ENCODE measurements at regions not wholly inside any gene's neighbourhood (a gene's known extent, or its start where the extent isn't known, plus 50 kb on each side); places are given as distances from the start of the nearest gene placed in this dataset.
"Not testable (repeated sequence)": the region's sequence is repeated elsewhere in the genome, so short reads cannot be mapped to it uniquely, and the experiment has no call there.

DNA sequence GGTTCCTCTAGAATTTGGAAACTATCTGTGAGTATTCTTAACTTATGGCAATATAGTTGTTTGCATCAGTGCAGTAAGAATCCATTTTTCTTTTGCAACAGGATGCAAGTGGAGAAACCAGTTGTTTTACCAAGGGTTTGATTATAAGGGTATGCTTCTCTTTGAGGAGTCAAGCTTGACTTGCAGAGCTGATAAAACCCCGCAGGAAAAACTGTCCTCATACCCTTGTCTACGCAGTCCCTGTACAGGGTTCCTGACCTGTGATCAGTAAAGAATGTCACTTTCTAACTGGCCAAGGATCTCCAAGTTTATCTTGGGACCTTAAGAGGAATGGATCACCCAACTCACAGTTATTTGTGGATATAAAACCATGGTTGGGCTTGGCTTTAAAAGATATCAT is 161.1 kb upstream of the OLIG3 start:
- no peak for DNase-seq (ENCODE audit: low read depth in 2 of 2)

DNA sequence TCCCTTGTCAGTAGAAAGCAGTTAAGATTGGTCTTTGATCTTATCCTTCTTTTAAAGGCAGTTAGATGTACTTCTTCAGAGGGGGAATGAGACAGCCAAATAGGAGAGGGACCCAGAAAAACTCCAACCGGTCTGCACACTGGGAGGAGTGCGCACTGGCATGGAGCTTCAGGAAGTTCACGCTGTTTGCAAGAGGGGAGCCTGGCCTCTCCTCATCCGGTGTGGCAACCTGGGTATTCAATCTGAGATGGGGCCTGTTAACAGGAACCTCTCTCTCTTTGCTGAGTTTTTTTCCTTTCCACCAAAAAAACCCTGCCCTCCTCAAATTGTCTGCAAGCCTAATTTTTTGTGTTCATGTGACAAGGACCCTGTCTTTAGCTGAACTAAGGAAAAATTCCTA is 162.5 kb upstream of the OLIG3 start:
- DNase-seq (ENCODE audit: low read depth in 2 of 2) = no peak

DNA sequence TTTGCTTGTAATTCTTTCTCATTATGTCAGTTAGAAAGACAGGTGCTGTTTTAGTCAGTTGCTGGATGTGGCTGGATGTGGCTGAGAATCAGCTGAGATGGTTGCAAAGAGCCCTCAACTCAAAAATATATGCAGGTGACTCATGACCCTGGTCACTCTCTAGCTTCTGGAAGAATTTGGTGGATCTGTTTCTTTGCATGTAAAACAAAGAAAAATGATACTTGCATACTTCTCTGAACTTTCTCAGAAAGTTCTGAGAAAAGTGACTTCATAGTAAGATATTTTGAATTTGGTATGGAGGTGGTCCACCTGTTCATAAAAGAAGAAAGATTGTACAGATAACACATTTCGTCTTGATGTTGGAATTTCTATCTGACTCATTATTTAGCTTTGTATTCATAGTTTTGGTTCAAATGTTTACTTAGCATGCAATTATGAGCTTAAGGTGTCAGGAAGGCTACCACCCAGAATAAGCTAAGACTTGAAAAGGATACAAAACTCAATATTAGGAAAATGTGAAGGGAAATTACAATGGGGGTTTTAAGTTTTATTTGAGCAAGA is 163.2 kb upstream of the OLIG3 start:
- peak in 1 of 2 experiments; percentile 16 for DNase-seq (ENCODE audit: low read depth in 2 of 2)

DNA sequence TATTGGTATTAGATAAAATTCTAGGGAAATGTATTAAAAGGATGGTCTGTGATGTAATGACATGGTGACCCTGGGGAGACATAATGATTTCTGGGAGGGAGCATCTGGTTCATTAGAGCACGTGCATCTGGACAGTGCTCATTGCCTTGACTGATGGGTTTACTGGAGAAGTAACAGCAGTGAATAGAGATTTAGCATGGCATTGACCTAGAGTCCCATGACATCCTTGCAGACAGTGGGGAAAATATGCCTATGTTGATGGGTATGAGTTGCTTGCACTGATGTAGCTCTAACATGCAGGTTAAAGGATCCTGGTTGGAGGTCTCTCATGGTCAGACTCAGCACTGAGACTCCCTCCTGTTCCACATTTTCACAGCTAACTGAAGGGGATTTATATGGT is 164.1 kb upstream of the OLIG3 start:
- DNase-seq (ENCODE audit: low read depth in 2 of 2) = no peak

DNA sequence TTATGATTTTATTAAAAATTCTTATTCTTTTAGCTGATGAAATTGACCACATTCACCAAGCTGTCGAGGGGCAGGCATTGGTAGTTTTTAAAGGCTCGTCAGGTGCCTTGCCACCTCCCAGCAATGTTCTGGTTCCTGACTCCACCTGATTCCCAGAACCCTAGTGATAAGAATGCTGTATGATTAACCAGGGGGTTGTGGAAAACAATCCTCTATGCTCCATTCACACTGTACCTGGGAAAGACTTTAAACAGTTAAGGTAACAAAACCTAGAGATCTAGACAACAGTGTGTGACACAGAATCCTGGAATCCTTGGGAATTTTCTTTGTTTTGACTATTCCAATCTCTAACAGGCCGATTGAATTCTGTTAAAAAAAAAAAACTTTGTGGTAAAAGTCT is 165.7 kb upstream of the OLIG3 start:
- no peak for DNase-seq (ENCODE audit: low read depth in 2 of 2)

DNA sequence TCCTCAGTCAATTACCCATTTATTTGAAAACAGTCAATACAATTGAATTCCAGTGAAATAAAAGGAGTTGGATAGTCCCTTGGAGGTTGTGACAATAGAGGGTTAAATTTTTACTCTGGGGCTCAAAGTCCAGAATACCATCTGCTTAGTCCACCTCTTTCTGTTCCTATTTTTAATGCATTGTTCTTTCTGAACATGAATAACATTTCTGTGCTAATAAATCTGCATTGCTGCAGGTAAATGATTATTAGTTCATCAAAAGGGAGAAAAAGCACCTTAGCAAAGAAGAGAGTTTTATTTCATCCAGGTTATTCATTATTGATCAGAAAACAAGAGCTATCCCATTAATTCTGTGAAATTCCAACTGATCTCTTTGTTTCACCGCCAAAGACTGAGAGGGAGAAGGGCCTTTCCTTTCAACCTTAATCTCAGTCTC is 166.1 kb upstream of the OLIG3 start:
- DNase-seq (ENCODE audit: low read depth in 2 of 2) = no peak

DNA sequence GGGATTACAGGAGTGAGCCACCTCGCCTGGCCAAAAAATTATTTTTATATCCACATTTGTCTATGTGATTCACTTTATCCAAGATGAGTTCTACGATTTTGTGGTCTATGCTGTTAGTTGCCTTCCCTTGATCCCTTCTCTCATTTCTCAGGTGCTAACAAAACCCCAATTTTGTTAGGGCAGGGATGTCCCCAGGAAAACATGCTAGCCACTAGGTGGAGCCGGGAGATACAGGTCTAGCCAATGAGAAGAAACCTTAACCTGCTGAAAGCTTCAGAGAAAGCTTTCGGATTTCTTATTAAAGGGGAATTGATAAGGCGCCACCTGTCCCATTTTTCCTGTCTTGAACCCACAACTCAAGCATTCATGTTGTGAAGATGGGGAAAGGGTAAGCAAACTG is 167.4 kb upstream of the OLIG3 start:
- DNase-seq (ENCODE audit: low read depth in 2 of 2) = peak; percentile 33 to 54

DNA sequence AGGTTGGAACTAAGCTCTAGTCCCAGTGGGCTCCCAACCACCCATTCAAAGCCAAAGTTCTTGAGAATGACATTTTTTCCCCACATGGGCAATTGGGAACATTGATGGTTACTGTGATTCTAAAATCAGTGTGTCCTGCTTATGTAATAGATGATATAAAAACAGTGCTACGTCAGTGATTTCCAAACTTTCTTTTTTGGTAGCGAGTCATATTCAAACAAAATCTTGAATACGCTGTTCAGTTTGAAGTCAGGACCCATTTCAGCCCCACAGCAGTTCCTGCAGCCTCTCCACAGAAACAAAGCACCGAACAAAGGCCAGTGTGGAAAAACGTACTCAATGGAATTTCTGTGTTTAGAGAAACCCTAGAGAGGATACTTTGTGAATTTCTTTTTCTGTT is 170.0 kb upstream of the OLIG3 start:
- no peak for DNase-seq (ENCODE audit: low read depth in 2 of 2)

DNA sequence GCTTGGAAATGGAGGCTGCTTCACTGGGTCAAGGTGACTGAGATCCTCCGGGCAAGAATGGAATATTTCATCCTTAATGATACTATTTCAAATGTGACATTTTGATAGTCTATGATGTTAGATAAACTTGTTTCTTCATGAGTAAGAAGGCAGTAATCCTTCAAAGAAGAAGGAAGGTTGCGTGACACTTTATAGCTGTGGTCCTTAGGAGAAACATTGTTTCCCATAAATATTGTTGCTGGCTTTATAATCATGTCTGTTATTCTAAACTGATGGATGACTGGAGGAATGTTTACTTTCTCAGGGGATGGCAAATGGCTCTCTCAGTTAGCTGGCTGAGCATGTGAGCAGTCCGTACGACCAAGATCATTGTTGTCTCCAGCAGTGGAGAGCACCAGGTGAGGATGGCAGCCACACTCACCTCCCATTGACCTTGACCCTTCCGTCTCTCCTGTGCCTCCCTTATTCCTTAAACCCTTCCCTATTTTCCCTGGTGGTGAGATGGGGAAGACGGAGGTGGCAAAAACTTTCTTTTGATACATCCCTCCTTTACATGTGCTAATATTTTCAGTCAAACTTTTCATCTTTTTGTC is 171.2 kb upstream of the OLIG3 start:
- no peak for DNase-seq (ENCODE audit: low read depth in 2 of 2)

DNA sequence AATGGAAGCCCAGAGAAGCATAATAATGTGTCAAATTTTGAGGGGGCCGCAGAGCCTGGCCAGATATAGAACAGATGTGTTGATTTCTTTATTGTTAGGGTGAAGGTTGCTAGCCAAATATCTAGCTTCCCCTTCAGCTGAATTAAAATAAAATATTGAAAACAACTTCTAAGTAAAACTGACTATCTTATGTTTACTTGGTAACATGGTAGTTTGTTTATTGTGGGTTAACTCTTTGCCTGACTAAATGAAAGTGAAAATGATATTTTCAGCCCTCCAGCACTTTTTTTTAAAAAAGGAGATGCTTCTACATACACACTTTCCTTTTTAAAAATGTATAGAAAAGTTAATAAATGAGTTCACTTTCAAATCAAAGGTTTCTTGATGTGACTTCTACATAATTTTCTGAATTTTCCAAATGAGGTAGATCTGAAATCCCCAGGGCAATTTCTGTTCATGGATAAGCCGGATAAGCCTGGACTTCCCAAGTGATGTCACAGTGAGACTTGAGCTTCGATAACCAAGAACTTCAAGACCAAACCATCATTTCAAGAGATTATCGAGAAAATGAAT is 172.1 kb upstream of the OLIG3 start:
- DNase-seq (ENCODE audit: low read depth in 2 of 2) = no peak

DNA sequence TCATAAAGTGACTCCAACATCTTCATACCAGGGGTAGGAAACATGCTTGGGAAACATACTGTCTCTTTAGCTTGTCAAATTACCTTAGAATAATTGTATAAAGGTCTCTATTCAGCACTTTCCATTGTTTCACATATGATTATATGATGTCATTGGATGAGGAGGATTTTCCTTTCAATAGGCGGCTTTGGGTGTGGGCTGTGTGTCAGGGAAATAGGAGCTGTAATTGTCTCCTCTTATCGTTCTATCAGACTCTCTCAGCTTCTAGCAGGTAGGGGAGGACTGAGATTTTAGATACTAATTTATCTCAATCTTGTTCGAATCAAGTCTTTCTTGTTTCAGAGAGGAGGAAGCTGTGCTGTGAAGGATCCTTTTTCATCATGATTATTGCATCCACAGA is 179.4 kb upstream of the OLIG3 start:
- DNase-seq (ENCODE audit: low read depth in 2 of 2) = no peak

DNA sequence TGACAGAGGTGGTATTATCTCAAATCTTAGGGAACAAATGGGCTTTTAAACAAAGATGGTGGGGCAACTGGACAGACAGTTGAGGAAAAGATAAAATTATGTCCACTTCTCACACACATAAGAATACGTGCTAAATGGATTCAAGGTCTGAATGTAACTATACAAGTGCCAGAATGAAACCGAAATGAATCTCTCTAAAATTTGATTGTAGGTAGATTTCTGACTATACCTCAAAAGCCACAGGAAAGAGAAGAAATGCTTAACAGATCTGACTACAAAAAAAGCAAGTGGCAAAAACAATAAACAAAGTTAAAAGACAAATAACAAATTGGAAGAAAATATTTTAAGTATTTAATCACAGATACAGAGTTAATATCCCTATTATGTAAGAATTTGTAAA is 182.7 kb upstream of the OLIG3 start:
- no peak for DNase-seq (ENCODE audit: low read depth in 2 of 2)

DNA sequence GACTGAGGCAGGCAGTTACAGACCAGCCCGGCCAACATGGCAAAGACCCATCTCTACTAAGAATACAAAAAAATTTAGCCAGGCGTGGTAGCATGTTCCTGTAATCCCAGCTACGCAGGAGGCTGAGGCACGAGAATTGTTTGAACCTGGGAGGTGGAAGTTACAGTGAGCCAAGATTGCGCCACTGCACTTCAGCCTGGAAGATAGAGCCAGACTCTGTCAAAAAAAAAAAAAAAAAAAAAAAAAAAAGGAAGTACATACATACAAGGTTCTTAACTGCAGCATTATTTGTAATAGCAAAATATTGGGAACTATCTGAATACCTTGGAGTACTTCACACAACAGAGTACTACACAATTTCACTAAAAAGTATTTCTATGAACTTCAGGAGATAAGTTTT is 183.5 kb upstream of the OLIG3 start:
- no peak for DNase-seq (ENCODE audit: low read depth in 2 of 2)

DNA sequence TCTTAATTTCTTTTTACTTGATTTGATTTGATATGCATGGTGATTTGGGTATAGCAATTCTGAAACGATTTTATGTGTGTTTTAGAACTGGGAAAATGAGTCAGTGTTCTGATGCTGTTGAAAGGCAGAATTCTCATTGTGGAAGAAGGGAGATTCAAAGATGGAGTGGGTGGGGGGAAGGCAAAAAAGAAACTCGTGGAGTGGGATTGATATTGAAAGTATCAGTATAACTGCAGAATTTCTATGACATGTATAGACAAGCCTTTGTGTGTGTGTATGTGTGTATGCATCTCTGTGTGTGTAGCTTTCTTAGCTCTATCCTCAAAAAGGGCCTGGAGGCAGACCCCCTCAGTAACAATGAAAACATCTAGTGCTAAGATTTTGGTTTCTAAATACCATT is 184.3 kb upstream of the OLIG3 start:
- DNase-seq (ENCODE audit: low read depth in 2 of 2) = no peak

DNA sequence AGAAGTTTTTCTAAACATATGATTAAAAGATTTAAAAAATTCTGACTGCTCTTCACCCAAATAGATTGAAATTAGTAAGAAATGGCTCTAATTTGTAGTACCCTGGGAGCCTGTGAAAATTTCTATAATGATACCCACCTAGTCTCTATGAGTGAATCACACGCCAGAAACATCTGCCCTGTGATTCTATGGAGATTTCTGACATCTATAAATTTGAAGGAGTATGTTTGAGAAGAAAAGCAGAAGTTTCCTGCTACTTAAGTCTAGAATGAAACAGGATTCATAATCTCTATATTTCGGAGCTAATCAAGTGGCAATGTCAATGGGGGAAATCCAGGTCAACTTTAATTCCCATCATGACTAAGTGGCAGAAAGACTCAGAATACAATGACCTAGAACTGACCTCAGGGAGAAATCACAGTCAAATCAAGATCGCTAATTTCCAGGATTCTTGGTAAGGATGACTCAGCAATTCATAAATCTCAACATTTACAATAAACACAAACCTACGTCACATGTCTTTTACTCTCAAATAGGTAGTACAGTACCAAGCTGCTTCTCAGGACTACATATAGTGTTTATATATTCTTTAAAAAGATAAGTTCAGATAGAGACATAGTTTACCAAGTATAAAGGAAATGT is 186.2 kb upstream of the TNFAIP3 start:
- DNase-seq (ENCODE audit: low read depth in 2 of 2) = no peak

DNA sequence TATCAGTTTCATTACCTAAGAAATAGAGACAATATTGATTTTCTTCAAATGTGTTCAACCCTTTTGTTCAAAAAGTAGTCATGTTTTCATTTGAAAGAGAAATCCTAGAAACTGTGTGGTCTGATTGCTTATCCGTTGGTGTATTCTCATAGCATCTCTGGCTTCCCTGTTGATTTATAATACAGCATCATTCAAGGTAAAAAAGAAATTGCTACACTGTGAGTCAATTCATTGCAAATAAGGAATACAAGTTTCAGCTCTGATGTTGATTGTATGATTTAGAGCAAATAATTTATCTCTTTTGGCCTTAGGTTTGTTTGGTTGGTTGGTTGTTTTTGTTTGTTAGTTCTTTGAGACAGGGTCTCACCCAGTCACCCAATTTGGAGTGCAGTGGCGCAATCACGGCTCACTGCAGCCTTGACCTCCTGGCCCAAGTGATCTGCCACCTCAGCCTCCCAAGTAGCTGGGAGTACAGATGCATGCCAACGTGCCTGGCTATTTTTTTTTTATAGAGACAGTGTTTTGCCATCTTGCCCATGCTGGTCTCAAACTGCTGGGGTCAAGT is 185.5 kb upstream of the TNFAIP3 start:
- no peak for DNase-seq (ENCODE audit: low read depth in 2 of 2)

DNA sequence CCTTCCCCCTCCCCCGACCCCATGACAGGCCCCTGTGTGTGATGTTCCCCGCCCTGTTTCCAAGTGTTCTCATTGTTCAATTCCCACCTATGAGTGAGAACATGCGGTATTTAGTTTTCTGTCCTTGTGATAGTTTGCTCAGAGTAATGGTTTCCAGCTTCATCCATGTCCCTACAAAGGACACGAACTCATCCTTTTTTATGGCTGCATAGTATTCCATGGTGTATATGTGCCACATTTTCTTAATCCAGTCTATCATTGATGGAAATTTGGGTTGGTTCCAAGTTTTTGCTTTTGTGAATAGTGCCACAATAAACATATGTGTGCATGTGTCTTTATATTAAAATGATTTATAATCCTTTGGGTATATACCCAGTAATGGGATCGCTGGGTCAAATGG is 184.4 kb upstream of the TNFAIP3 start:
- DNase-seq (ENCODE audit: low read depth in 2 of 2) = not testable (repeated sequence)

DNA sequence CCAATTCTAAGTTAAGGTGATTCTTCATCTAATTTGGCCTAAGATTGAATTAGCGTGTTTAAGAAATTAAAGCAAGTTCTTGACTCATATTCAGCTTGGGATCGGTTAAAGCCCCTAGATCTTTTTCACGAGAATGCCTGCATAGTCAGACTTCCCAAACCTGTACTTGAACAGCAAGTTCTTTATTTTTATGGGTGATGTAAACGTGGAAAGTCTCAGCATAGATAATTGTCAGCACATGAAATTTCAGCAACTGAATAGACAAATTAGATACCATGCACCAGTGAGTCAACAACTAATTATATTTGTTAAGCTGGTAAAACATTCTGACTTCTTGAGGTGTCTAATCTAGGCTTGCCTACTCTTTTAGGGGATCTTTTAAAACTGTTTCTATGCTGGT is 183.1 kb upstream of the TNFAIP3 start:
- DNase-seq (ENCODE audit: low read depth in 2 of 2) = no peak

DNA sequence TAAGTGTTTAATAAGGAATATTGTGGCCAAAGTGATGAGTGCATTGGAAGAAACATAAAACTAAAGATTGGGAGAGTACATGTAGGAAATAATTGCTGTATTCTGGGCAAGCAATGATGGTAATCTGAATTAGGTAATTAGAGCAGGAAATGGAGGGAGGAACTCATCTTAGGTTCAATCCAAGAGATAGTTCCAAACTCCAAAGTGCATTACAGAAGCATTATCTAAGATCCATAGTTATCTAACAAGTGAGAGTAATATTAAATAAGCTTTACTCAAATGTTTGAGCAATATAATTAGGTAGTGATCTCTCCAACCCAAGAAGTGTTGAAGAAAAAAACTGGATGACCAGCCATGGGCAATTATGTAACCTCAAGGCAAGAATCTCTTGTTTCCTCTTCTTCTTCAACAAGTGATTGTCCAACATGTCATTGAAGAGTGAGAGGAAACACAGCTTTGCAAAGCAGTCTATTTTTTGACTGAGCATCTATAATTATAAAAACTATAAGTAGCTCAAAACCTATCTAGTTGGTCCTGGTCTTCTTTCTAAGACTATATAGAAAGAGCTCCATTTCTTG is 181.2 kb upstream of the TNFAIP3 start:
- DNase-seq (ENCODE audit: low read depth in 2 of 2) = no peak

DNA sequence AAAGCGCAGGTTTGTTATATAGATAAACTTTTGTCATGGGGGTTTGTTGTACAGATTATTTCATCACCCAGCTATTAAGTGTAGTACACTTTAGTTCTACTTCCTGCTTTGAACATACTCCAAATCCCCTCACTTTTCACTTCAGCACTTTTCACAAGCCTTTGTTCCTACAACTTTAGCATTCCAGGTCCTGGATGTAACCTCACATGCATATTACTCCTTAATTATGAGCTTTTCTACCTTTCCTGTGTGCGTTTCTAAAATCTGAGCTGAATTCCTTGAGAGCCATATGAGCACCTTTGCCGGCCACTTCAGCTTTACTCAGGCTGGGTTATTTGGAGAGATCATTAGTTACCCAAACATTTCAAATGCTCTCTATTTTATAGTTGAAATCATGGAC is 179.2 kb upstream of the TNFAIP3 start:
- DNase-seq (ENCODE audit: low read depth in 2 of 2) = no peak

DNA sequence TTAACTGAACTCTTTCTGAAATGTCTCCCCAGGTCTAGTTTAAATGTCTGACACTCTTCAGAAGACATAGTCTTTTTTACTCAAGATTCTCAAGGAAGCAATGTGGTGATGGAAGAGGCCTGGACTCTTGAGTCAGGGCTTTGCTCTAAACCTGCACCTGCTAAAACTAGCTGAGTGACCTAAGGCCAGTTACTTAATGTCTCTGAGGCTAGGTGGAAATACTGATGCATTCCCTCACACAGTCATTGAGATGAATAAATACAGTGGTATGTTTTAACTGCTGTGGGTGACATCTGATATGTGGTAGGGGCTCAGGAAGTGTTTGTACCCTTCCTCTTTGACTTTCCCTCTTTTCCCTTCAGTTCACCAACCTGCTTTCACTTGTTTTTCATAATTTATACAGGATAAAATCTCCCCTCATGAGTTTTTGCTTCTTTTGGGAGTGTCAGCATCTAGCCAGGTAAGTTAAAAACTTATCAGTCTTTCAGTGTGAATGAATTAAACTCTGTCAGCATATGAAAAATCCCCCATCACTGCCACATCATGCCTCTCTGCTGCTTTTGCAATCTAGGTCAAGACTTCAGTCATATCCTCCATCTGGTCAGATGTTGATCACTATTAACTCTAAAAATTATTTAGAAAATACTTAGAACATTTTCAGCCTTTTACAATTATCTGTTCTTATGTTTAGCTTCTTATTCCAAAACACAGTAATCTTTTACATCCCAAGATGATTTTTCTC is 178.7 kb upstream of the TNFAIP3 start:
- no peak for DNase-seq (ENCODE audit: low read depth in 2 of 2)

DNA sequence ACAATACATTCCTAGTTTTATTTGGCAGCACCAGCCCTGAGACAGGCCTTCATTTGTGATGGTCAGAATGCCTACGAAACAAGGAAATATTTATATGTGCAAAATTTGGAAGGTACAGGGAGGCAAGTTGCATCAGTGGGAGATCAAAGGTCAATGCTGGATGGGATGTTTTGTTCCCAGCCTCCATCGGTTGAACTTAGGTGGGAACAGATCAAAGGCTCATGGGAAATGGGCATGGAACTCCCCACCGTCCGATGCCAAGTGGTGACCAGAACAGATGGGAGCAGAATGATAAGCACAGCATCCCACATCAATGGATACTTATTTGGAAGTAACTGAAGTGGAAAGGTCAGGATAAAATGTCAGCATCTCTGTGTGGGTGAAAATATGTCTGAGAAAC is 177.7 kb upstream of the TNFAIP3 start:
- no peak for DNase-seq (ENCODE audit: low read depth in 2 of 2)
